ENCODE measurements at regions not wholly inside any gene's neighbourhood (a gene's known extent, or its start where the extent isn't known, plus 50 kb on each side); places are given as distances from the start of the nearest gene placed in this dataset.

DNA sequence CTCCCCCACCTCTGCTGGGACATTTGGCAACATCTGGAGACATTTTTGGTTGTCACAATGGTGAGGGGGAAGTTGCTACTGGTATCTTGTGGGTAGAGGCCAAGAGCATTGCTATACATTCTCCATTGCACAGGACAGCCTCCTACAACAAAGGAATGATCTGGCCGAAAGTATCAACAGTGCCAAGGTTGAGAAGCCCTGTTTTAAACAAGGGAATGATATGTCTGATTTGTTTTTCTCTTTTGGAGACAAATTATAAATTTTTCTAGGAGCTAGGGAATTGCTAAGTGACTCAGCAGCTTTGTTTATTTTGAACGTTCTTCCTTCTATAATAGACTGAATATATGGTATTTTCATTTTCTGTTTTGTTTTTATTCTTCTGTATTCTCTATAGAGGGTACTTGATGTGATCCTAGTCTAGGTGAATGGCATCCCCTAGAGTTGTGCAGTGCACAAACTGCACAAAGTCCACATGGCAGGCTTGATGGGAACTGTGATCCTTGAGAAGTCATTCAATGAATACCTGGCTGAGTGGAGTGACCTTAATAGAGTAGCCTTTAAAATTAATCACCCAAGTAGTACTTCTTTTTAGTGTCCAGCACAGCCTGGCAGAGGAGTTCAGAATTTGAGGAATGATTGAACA lies 288.6 kb upstream of the USP24 start:
- H3K9me3 ChIP-seq (ENCODE audit: insufficient read depth, low read depth): no peaks in the 10 kb centered on the region
- ChIA-PET POLR2A (ENCODE audit: unreplicated experiment) (no interaction called here), CTCF (no interaction called here)
- no peaks in the 10 kb centered on the region for H3K79me2 ChIP-seq (ENCODE audit: low read depth)
- no peaks in the 10 kb centered on the region for H4K20me1 ChIP-seq (ENCODE audit: insufficient read depth)
- intact Hi-C loops (cut with micrococcal nuclease; ENCODE audit: unreplicated experiment): loop anchor here (10.0 kb wide), 1 partner anchor 1081 kb away; no protein-coding TSS in a partner anchor
- H3F3A ChIP-seq (ENCODE audit: insufficient read depth, low read depth): peaks cover 14% of the 10 kb centered on the region; the same call in 1 of the 2 replicates
- no peak overlapping the region for H2AFZ ChIP-seq
- H3K4me2 ChIP-seq: no peak overlapping the region; the same call in 1 of the 2 replicates
- BruUV-seq (replicated peaks): no TSS peak
- H3K4me1 ChIP-seq (replicated peaks; ENCODE audit: insufficient read depth): peaks cover 39% of the 10 kb centered on the region
- no peak for TF ChIP-seq CTCF (conservative IDR thresholded peaks at IDR 0.05)
- TF ChIP-seq EZH2 (IDR thresholded peaks at IDR 0.05; ENCODE audit: low read depth): no peak
- H3K4me3 ChIP-seq: no peak overlapping the region
- no peaks in the 10 kb centered on the region for H3K9me2 ChIP-seq (ENCODE audit: insufficient read depth)
- no peaks in the 10 kb centered on the region for H3K27me3 ChIP-seq (ENCODE audit: insufficient read depth, low read depth)
- no peak overlapping the region for H3K27ac ChIP-seq
- no peak for DNase-seq
- H3K36me3 ChIP-seq (ENCODE audit: low read depth): no peaks in the 10 kb centered on the region

- Histone ChIP-seq H3K79me2 (ENCODE audit: low read depth) (no peaks in the 10 kb centered on the region), H3K27ac (no peak overlapping the region), H3K4me2 (no peak overlapping the region), H2AFZ (no peak overlapping the region), H3K4me1 (replicated peaks; ENCODE audit: insufficient read depth) (peaks cover 9% of the 10 kb centered on the region), H3K4me3 (no peak overlapping the region), H3K9me3 (ENCODE audit: insufficient read depth, low read depth) (no peaks in the 10 kb centered on the region), H3K27me3 (ENCODE audit: insufficient read depth, low read depth) (no peaks in the 10 kb centered on the region), H3K9me2 (ENCODE audit: insufficient read depth) (no peaks in the 10 kb centered on the region), H4K20me1 (ENCODE audit: insufficient read depth) (no peaks in the 10 kb centered on the region), H3K36me3 (ENCODE audit: low read depth) (no peaks in the 10 kb centered on the region), H3F3A (ENCODE audit: insufficient read depth, low read depth) (no peaks in the 10 kb centered on the region)
- no TSS peak for BruUV-seq (replicated peaks)
- no peak for TF ChIP-seq CTCF (conservative IDR thresholded peaks at IDR 0.05)
- TF ChIP-seq EZH2 (IDR thresholded peaks at IDR 0.05; ENCODE audit: low read depth): no peak
- DNase-seq: no peak
- POLR2A ChIA-PET (ENCODE audit: unreplicated experiment): no interaction called here
- CTCF ChIA-PET: no interaction called here
- intact Hi-C loops (cut with micrococcal nuclease; ENCODE audit: unreplicated experiment): loop anchor here (10.0 kb wide), 1 partner anchor 1084 kb away; no protein-coding TSS in a partner anchor
These were observed 285.4 kb upstream of the USP24 start for GRCh38 chr1:55500601-55501000.

- H4K20me1 ChIP-seq (ENCODE audit: insufficient read depth): no peaks in the 10 kb centered on the region
- intact Hi-C loops (cut with micrococcal nuclease; ENCODE audit: unreplicated experiment): no loop called here
- no peak overlapping the region for H3K27ac ChIP-seq
- no peaks in the 10 kb centered on the region for H3K79me2 ChIP-seq (ENCODE audit: low read depth)
- H3K36me3 ChIP-seq (ENCODE audit: low read depth): no peaks in the 10 kb centered on the region
- TF ChIP-seq EZH2 (IDR thresholded peaks at IDR 0.05; ENCODE audit: low read depth) (no peak), CTCF (conservative IDR thresholded peaks at IDR 0.05) (no peak)
- ChIA-PET POLR2A (ENCODE audit: unreplicated experiment) (no interaction called here), CTCF (no interaction called here)
- DNase-seq: no peak
- H3K4me3 ChIP-seq: no peak overlapping the region
- H3K9me3 ChIP-seq (ENCODE audit: insufficient read depth, low read depth): 0 out of 2 replicates have a peak, but pooled peaks cover 3% of the 10 kb centered on the region
- no peaks in the 10 kb centered on the region for H3K4me1 ChIP-seq (replicated peaks; ENCODE audit: insufficient read depth)
- no peaks in the 10 kb centered on the region for H3K27me3 ChIP-seq (ENCODE audit: insufficient read depth, low read depth)
- no peaks in the 10 kb centered on the region for H3K9me2 ChIP-seq (ENCODE audit: insufficient read depth)
- no peak overlapping the region for H3K4me2 ChIP-seq
- H2AFZ ChIP-seq: no peak overlapping the region
- no TSS peak for BruUV-seq (replicated peaks)
- no peaks in the 10 kb centered on the region for H3F3A ChIP-seq (ENCODE audit: insufficient read depth, low read depth)
These were observed 275.4 kb upstream of the USP24 start for GRCh38 chr1:55490547-55490946.
